ENCODE measurements at regions not wholly inside any gene's neighbourhood (a gene's known extent, or its start where the extent isn't known, plus 50 kb on each side); places are given as distances from the start of the nearest gene placed in this dataset.

DNA sequence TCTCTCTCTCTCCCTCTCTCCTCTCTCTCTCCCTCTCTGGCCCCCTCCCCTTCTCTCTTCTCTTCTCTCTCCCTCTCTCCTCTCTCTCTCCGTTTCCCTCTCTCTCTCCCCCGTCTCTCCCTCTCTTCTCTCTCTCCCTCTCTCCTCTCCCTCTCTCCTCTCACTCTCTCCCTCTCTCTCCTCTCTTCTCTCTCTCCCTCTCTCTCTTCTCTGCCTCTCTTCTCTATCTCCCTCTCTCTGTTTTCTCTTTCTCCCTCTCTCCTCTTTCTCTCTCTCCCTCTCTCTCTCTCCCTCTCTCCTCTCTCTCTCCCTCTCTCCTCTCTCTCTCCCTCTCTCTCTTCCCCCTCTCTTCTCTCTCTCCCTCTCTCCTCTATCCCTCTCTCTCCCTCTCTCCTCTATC lies 98.3 kb upstream of the FGF3 start:
- TF ChIP-seq, protein P1, sequence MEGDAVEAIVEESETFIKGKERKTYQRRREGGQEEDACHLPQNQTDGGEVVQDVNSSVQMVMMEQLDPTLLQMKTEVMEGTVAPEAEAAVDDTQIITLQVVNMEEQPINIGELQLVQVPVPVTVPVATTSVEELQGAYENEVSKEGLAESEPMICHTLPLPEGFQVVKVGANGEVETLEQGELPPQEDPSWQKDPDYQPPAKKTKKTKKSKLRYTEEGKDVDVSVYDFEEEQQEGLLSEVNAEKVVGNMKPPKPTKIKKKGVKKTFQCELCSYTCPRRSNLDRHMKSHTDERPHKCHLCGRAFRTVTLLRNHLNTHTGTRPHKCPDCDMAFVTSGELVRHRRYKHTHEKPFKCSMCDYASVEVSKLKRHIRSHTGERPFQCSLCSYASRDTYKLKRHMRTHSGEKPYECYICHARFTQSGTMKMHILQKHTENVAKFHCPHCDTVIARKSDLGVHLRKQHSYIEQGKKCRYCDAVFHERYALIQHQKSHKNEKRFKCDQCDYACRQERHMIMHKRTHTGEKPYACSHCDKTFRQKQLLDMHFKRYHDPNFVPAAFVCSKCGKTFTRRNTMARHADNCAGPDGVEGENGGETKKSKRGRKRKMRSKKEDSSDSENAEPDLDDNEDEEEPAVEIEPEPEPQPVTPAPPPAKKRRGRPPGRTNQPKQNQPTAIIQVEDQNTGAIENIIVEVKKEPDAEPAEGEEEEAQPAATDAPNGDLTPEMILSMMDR (conservative IDR thresholded peaks at IDR 0.05) = no peak
- no peak for TF ChIP-seq ZFX (IDR thresholded peaks at IDR 0.05)

All from C4-2B (cell line).